ENCODE measurements at regions not wholly inside any gene's neighbourhood (a gene's known extent, or its start where the extent isn't known, plus 50 kb on each side); places are given as distances from the start of the nearest gene placed in this dataset.

DNA sequence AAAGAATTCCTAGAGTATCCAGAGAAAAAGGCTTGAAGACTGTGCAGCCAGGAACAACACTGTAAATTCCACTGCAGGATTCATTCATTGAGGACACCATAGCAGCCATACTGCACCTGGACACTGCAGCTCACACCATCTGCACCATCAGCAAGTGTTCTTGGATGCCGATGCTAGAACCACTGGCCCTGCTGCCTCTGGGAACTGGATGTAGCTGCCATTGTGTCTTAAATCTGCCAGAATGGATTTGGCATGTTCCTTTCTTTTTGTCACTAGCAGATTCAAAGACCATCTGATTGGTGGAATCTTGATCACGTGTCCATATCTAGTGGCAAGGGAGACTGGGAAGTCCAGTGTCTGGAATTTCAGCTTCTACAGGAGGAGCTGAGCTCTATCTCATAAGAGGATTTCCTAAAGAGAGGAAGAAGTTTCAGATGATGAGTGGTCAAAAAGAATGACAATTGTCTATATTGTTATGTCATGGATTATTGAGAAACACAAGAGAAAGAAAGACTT, 278.3 kb upstream of the ANKRD55 start:
- DNase-seq (ENCODE audit: low read depth in 2 of 2): no peak
- no peaks in the 10 kb centered on the region for H4K20me1 ChIP-seq (ENCODE audit: control insufficient read depth, extremely low read depth, insufficient read depth, low read length)
- no peak overlapping the region for H3K27ac ChIP-seq (ENCODE audit: insufficient read depth, low read length)
- H3K4me3 ChIP-seq (replicated peaks in 1 of 4; ENCODE audit: control extremely low read depth in 1 of 4, insufficient read depth in 1 of 4, low read depth in 3 of 4, low read length in 4 of 4): no peak overlapping the region
- no peak overlapping the region for H3K9ac ChIP-seq (ENCODE audit: insufficient read depth, low read length)
- H3K79me2 ChIP-seq (ENCODE audit: control insufficient read depth, insufficient read depth, low read length): no peaks in the 10 kb centered on the region
- peaks cover 3% of the 10 kb centered on the region for H3K4me1 ChIP-seq (ENCODE audit: control insufficient read depth, extremely low read depth, insufficient read depth, low read length)
- no peaks in the 10 kb centered on the region for H3K9me3 ChIP-seq (ENCODE audit: control insufficient read depth, insufficient read depth, low read depth, low read length)
- H3K27me3 ChIP-seq (ENCODE audit: control insufficient read depth, insufficient read depth, low read length): no peaks in the 10 kb centered on the region
- TF ChIP-seq EZH2 (IDR thresholded peaks at IDR 0.05; ENCODE audit: low read length, missing control alignments): no peak
- TF ChIP-seq, protein P1, sequence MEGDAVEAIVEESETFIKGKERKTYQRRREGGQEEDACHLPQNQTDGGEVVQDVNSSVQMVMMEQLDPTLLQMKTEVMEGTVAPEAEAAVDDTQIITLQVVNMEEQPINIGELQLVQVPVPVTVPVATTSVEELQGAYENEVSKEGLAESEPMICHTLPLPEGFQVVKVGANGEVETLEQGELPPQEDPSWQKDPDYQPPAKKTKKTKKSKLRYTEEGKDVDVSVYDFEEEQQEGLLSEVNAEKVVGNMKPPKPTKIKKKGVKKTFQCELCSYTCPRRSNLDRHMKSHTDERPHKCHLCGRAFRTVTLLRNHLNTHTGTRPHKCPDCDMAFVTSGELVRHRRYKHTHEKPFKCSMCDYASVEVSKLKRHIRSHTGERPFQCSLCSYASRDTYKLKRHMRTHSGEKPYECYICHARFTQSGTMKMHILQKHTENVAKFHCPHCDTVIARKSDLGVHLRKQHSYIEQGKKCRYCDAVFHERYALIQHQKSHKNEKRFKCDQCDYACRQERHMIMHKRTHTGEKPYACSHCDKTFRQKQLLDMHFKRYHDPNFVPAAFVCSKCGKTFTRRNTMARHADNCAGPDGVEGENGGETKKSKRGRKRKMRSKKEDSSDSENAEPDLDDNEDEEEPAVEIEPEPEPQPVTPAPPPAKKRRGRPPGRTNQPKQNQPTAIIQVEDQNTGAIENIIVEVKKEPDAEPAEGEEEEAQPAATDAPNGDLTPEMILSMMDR (conservative IDR thresholded peaks at IDR 0.05 in 1 of 2, IDR thresholded peaks at IDR 0.05 in 1 of 2; ENCODE audit: low read depth in 1 of 2, low read length in 2 of 2): no peak
- no peak overlapping the region for H2AFZ ChIP-seq (ENCODE audit: low read length)
- H3K36me3 ChIP-seq (ENCODE audit: control insufficient read depth, insufficient read depth, low read length): no peaks in the 10 kb centered on the region
- H3K4me2 ChIP-seq (ENCODE audit: extremely low read depth, insufficient read depth, low read length): no peak overlapping the region

DNA sequence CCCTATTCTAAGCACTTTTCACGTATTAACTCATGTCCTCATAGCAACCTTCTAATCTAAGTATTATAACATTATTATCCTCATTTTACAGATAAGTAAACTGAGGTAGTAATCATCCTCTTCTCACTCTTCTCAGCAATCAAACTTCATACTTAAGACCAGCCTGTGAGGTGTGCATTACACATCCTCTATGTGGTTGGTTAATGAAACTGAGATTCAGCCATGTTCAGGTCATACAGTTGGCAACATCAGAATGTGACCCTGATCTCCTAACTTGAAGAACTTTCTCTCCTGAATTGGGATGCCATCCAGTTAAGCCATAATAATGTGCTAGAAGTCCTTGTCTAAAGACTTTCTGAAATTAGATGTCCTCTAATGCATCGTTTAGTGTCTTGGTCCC, 275.1 kb upstream of the ANKRD55 start:
- Histone ChIP-seq H3K27ac (ENCODE audit: insufficient read depth, low read length) (no peak overlapping the region), H3K4me2 (ENCODE audit: extremely low read depth, insufficient read depth, low read length) (no peak overlapping the region), H3K36me3 (ENCODE audit: control insufficient read depth, insufficient read depth, low read length) (no peaks in the 10 kb centered on the region), H3K9me3 (ENCODE audit: control insufficient read depth, insufficient read depth, low read depth, low read length) (no peaks in the 10 kb centered on the region), H3K79me2 (ENCODE audit: control insufficient read depth, insufficient read depth, low read length) (no peaks in the 10 kb centered on the region), H3K4me1 (ENCODE audit: control insufficient read depth, extremely low read depth, insufficient read depth, low read length) (peaks cover 3% of the 10 kb centered on the region), H3K9ac (ENCODE audit: insufficient read depth, low read length) (no peak overlapping the region), H2AFZ (ENCODE audit: low read length) (no peak overlapping the region), H3K4me3 (replicated peaks in 1 of 4; ENCODE audit: control extremely low read depth in 1 of 4, insufficient read depth in 1 of 4, low read depth in 3 of 4, low read length in 4 of 4) (no peak overlapping the region), H3K27me3 (ENCODE audit: control insufficient read depth, insufficient read depth, low read length) (no peaks in the 10 kb centered on the region), H4K20me1 (ENCODE audit: control insufficient read depth, extremely low read depth, insufficient read depth, low read length) (no peaks in the 10 kb centered on the region)
- no peak for DNase-seq (ENCODE audit: low read depth in 2 of 2)
- TF ChIP-seq, protein P1 (conservative IDR thresholded peaks at IDR 0.05 in 1 of 2, IDR thresholded peaks at IDR 0.05 in 1 of 2; ENCODE audit: low read depth in 1 of 2, low read length in 2 of 2): no peak
- TF ChIP-seq EZH2 (IDR thresholded peaks at IDR 0.05; ENCODE audit: low read length, missing control alignments): no peak

DNA sequence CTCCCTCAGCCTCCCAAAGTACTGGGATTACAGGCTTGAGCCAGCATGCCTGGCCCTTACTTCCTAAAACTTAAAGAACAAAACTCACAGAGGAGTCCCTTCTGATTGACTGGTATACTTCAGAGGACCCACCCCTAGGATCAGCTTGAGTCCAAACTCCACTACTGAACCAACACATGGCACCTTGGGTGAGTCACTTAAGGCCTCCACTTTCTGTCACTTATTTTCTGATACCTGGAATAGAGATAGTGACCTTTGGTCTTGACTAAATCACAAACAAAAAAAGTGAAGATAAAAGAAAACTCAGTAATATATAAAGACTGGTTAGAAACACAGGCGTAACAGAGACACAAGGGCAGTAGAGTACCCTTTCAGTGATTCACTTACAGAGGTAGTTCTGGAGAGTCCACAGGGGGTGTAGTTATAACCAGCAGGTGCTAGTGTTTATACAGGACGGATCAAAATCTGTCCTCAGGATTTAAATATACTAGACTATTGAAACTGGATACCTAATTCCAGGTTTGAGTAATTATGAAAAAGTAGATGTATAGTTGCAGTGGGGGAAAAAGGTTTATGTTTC, 274.3 kb upstream of the ANKRD55 start:
- Histone ChIP-seq H4K20me1 (ENCODE audit: control insufficient read depth, extremely low read depth, insufficient read depth, low read length) (no peaks in the 10 kb centered on the region), H2AFZ (ENCODE audit: low read length) (no peak overlapping the region), H3K4me1 (ENCODE audit: control insufficient read depth, extremely low read depth, insufficient read depth, low read length) (peaks cover 2% of the 10 kb centered on the region), H3K79me2 (ENCODE audit: control insufficient read depth, insufficient read depth, low read length) (no peaks in the 10 kb centered on the region), H3K27me3 (ENCODE audit: control insufficient read depth, insufficient read depth, low read length) (no peaks in the 10 kb centered on the region), H3K9ac (ENCODE audit: insufficient read depth, low read length) (no peak overlapping the region), H3K27ac (ENCODE audit: insufficient read depth, low read length) (no peak overlapping the region), H3K36me3 (ENCODE audit: control insufficient read depth, insufficient read depth, low read length) (no peaks in the 10 kb centered on the region), H3K4me3 (replicated peaks in 1 of 4; ENCODE audit: control extremely low read depth in 1 of 4, insufficient read depth in 1 of 4, low read depth in 3 of 4, low read length in 4 of 4) (no peak overlapping the region), H3K4me2 (ENCODE audit: extremely low read depth, insufficient read depth, low read length) (no peak overlapping the region), H3K9me3 (ENCODE audit: control insufficient read depth, insufficient read depth, low read depth, low read length) (no peaks in the 10 kb centered on the region)
- no peak for DNase-seq (ENCODE audit: low read depth in 2 of 2)
- TF ChIP-seq EZH2 (IDR thresholded peaks at IDR 0.05; ENCODE audit: low read length, missing control alignments): no peak
- TF ChIP-seq, protein P1 (conservative IDR thresholded peaks at IDR 0.05 in 1 of 2, IDR thresholded peaks at IDR 0.05 in 1 of 2; ENCODE audit: low read depth in 1 of 2, low read length in 2 of 2): no peak

Measured in fibroblast of lung (primary cell).